ENCODE measurements at regions not wholly inside any gene's neighbourhood (a gene's known extent, or its start where the extent isn't known, plus 50 kb on each side); places are given as distances from the start of the nearest gene placed in this dataset.

GRCh38 chr1:68551459-68551858 lies 54.6 kb upstream of the DEPDC1 start:
- no peaks in the 10 kb centered on the region for H3K4me1 ChIP-seq (ENCODE audit: insufficient read depth)
- H3K4me3 ChIP-seq, result no peak overlapping the region
- intact Hi-C loops (cut with DNase I), result no loop called here
- no peak for DNase-seq
- TF ChIP-seq POLR2A (IDR thresholded peaks at IDR 0.05), result no peak
- no peak for TF ChIP-seq CTCF (IDR thresholded peaks at IDR 0.05)
- TF ChIP-seq EP300 (IDR thresholded peaks at IDR 0.05), result no peak
- H3K27ac ChIP-seq, result no peak overlapping the region
- H3K9me3 ChIP-seq, result no peaks in the 10 kb centered on the region
- H3K36me3 ChIP-seq, result no peaks in the 10 kb centered on the region
- H3K27me3 ChIP-seq, result no peaks in the 10 kb centered on the region

- no peak overlapping the region for H3K27ac ChIP-seq
- no peaks in the 10 kb centered on the region for H3K9me3 ChIP-seq
- H3K27me3 ChIP-seq, result no peaks in the 10 kb centered on the region
- TF ChIP-seq POLR2A (IDR thresholded peaks at IDR 0.05), result no peak
- TF ChIP-seq EP300 (IDR thresholded peaks at IDR 0.05), result no peak
- no peak for TF ChIP-seq CTCF (IDR thresholded peaks at IDR 0.05)
- H3K36me3 ChIP-seq, result no peaks in the 10 kb centered on the region
- no peak overlapping the region for H3K4me3 ChIP-seq
- WGBS, 3 donors, result 56 to 69% (median 56%) methylated on average over 4 of the region's 4 CpGs
- intact Hi-C loops (cut with DNase I), result no loop called here
- no peaks in the 10 kb centered on the region for H3K4me1 ChIP-seq (ENCODE audit: insufficient read depth)
- no peak for DNase-seq
These were observed 61.6 kb upstream of the DEPDC1 start for GRCh38 chr1:68558321-68559026.

GRCh38 chr1:68565923-68566322 lies 69.0 kb upstream of the DEPDC1 start:
- no peak overlapping the region for H3K27ac ChIP-seq
- H3K9me3 ChIP-seq, result no peaks in the 10 kb centered on the region
- H3K36me3 ChIP-seq, result no peaks in the 10 kb centered on the region
- 54 to 72% (median 63%) methylated on average over 4 of the region's 4 CpGs for WGBS, 3 donors
- H3K4me1 ChIP-seq (ENCODE audit: insufficient read depth), result no peaks in the 10 kb centered on the region
- H3K4me3 ChIP-seq, result no peak overlapping the region
- TF ChIP-seq CTCF (IDR thresholded peaks at IDR 0.05) (no peak), EP300 (IDR thresholded peaks at IDR 0.05) (no peak), POLR2A (IDR thresholded peaks at IDR 0.05) (no peak)
- no peaks in the 10 kb centered on the region for H3K27me3 ChIP-seq
- intact Hi-C loops (cut with DNase I), result no loop called here
- DNase-seq, result no peak

- no peaks in the 10 kb centered on the region for H3K4me1 ChIP-seq (ENCODE audit: insufficient read depth)
- H3K4me3 ChIP-seq, result no peak overlapping the region
- TF ChIP-seq POLR2A (IDR thresholded peaks at IDR 0.05), result no peak
- no peak for TF ChIP-seq EP300 (IDR thresholded peaks at IDR 0.05)
- TF ChIP-seq CTCF (IDR thresholded peaks at IDR 0.05), result no peak
- H3K9me3 ChIP-seq, result no peaks in the 10 kb centered on the region
- no peak for DNase-seq
- 22 to 26% (median 23%) methylated on average over 3 of the region's 3 CpGs for WGBS, 3 donors
- H3K27me3 ChIP-seq, result no peaks in the 10 kb centered on the region
- no peaks in the 10 kb centered on the region for H3K36me3 ChIP-seq
- intact Hi-C loops (cut with DNase I), result no loop called here
- no peak overlapping the region for H3K27ac ChIP-seq
These were observed 74.0 kb upstream of the DEPDC1 start for GRCh38 chr1:68570871-68571270.
